A673 (cell line): ENCODE measurements at regions not wholly inside any gene's neighbourhood (a gene's known extent, or its start where the extent isn't known, plus 50 kb on each side); places are given as distances from the start of the nearest gene placed in this dataset.

ENCODE experiments used
- EZH2 ChIP-seq: fragments of 200-600 bp; sonication (generic); IDR thresholded peaks from 2 replicates; pipeline ENCODE4 v1.6.1; 2017; ENCODE audit warnings: borderline replicate concordance, low read depth, mild to moderate bottlenecking, mixed read lengths, antibody characterized with exemption, low read length; ENCODE audit not compliant: poor library complexity, severe bottlenecking
- TF ChIP-seq, protein P1 (sequence below): fragments of 300-800, 200-600 bp; sonication (generic); conservative IDR thresholded peaks from 2 replicates; pipeline ENCODE4 v1.5.1; 2017; ENCODE audit warnings: low read depth, mild to moderate bottlenecking, antibody characterized with exemption, low read length, moderate library complexity, mixed read lengths

DNA sequence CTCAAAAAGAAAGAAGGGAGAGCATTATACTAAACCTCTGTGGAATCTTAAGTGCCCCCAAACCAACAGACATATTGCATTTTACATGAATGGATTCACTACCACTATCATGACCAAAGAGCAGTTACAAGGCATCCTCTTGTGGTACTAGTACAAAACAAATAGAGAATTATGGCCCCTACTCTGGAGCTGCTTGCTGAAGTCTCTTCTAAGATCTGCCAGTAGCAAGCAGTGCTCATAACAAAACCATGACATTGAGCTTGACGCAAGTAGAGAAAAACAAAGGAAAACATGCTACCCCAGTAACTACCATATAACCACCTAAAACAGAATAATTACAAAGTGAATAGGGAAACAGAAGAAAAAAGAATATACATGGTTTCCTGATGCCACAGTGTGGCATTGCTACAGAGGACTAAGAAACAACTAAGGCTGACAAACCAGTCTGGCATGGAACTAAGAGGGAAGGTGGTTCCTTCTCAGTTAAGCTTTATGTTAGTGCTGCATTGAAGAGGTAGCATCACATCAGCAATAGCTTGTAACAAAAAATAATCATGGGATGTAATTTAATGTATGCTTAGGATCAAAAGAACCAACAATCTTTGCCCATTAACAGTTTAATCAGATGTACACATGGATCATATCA lies 150.2 kb upstream of the AGR3 start:
- TF ChIP-seq, protein P1, sequence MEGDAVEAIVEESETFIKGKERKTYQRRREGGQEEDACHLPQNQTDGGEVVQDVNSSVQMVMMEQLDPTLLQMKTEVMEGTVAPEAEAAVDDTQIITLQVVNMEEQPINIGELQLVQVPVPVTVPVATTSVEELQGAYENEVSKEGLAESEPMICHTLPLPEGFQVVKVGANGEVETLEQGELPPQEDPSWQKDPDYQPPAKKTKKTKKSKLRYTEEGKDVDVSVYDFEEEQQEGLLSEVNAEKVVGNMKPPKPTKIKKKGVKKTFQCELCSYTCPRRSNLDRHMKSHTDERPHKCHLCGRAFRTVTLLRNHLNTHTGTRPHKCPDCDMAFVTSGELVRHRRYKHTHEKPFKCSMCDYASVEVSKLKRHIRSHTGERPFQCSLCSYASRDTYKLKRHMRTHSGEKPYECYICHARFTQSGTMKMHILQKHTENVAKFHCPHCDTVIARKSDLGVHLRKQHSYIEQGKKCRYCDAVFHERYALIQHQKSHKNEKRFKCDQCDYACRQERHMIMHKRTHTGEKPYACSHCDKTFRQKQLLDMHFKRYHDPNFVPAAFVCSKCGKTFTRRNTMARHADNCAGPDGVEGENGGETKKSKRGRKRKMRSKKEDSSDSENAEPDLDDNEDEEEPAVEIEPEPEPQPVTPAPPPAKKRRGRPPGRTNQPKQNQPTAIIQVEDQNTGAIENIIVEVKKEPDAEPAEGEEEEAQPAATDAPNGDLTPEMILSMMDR, result no peak
- TF ChIP-seq EZH2, result no peak
